Amniotic epithelial cell (primary cell): ENCODE measurements at regions not wholly inside any gene's neighbourhood (a gene's known extent, or its start where the extent isn't known, plus 50 kb on each side); places are given as distances from the start of the nearest gene placed in this dataset.

ENCODE experiments used
- DNase-seq: peaks from one replicate; pipeline ENCODE4 v3.0.0-alpha.2; 2010; ENCODE audit warnings: low read depth

DNA sequence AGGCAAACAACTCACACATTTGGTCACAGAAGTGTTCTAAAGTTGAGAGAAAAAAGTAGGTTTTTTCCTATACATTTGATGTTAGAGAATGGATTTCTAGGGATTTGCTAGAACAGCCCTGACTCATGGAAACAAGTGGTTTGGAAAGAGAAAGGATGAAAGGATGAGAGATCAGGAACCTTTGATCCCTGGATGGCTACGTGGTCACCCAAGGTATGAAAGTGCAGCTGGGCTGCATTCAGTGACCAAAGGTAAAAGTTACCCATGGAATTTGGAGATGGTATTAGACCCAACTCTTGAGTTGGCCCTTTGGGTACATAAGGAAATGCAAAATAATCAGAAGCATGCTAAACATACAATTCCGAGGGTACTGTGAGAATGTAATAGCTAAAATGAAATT lies 61.3 kb upstream of the SPIN1 start:
- DNase-seq = no peak

DNA sequence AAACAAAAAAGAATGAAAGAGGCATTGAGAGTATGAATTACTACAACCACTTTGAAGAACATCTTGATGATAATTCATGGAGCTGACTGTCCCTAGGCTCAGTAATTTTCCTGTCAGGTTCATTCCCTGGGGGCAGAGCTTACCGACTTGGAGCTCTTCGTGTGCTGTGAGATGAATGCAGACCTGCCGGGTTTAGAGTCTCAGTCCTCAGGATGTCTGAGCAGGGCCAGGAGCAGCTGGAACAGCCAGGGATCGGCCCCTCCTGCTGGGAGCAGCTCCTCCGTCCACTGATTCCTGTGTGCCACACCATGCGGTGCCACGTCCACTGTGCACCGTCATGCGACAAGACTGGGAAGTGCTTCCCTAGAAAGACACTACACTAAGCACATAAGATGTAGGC lies 62.2 kb upstream of the SPIN1 start:
- DNase-seq = no peak

GRCh38 chr9:88322906-88323566 lies 65.2 kb upstream of the SPIN1 start:
- peak; percentile 50 for DNase-seq

DNA sequence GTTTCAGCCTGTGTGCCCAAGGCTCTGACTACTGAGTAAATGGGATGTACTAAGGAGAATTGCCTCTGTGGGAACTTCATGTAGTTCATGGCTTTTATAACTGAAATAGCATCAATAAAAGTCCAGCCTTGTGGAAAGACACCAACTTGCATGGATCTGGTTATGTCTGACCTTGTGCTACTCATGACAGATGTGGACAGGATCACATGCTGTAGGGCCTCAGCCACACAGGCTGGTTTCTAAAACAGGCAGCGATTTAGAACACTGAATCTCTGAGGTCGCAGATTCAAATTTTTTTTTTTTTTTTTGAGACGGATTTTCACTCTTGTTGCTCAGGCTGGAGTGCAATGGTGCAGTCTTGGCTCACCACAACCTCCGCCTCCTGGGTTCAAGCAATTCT lies 66.5 kb upstream of the SPIN1 start:
- DNase-seq = no peak

GRCh38 chr9:88320748-88321415 lies 67.4 kb upstream of the SPIN1 start:
- no peak for DNase-seq

DNA sequence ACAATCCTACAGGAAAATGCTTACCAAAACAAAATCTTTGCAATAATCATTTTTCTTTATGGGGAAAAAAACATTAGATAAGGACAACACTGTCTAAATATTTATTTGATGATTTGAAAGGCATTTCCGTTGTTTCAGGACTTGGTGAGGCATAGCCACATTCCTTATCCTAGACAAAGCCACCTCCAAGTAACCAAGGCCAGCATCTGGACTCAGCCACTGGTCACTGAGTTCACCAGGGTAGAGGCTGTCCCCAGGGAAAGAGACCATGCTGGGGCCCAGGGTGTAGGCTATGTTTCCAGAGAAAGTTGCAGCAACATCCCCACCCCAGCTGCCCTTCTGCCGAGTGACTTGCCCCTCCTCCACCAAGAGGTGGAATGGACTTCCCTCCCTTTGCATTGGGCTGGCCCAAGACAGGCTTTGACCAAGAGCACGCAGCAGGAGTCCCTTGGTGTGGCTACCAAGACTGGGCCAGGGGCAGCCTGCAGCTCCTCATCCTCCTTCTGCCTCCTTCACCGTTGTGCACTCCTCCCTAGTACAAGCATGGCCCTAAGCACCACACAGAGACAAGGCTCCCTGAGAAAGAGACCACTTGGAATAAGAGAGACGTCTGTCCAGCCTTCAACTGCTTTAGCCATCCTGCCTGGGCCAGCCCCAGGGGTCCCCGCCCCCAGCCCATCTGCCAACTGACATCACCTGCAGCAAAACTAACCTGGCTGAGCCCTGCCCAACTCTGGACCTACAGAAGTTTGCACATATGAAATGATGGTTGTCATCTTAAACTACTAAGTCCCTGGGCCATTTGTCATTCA lies 68.1 kb upstream of the SPIN1 start:
- DNase-seq = peak; percentile 26

- no peak for DNase-seq
Measured at GRCh38 chr9:88313364-88314220, 74.7 kb upstream of the SPIN1 start.

GRCh38 chr9:88312517-88313103 lies 75.6 kb upstream of the SPIN1 start:
- no peak for DNase-seq

GRCh38 chr9:88312045-88312444 lies 76.2 kb upstream of the SPIN1 start:
- no peak for DNase-seq

GRCh38 chr9:88310310-88310980 lies 77.8 kb upstream of the SPIN1 start:
- peak; percentile 16 for DNase-seq

GRCh38 chr9:88308831-88309560 lies 79.2 kb upstream of the SPIN1 start:
- DNase-seq = no peak

- no peak for DNase-seq
Measured at GRCh38 chr9:88307136-88307535, 81.1 kb upstream of the SPIN1 start.

- DNase-seq = peak; percentile 81
Measured at GRCh38 chr9:88303721-88304451, 84.4 kb upstream of the SPIN1 start.

DNA sequence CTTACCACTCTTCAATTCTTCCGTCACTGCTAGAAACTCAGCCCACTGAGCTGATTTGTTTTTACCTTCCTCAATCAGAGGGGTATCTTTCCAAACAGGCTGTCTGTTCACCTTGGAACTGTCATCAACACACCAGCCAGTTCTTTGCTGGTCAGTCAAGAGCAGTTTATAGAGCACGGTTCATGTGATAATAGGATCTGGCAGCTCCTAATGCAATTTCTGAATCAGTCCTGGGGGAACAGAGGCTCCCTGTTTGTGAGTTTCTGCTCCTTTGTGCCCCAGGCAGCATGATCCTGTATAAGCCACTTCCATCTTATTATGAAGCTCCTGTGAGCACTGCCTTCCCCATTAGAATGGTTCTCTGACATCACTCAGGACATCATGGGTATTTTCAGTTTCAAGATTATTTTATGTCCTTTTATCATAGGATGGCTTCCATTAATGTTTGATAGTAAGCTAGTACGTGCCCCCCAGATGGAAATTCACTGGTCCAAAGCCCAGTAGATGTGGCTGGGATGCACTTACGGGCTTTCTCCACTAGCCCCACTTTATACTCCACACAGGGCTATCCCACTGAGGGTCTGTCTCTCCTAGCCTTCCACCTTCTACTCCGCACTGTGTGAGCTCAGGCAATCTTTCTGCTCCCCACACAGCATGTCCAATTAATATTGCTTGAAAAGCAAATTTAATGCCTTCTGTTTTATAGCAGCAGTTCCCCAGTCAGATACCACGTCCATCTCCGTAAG lies 85.5 kb upstream of the SPIN1 start:
- DNase-seq = no peak

GRCh38 chr9:88300556-88300955 lies 87.7 kb upstream of the SPIN1 start:
- DNase-seq = no peak

DNA sequence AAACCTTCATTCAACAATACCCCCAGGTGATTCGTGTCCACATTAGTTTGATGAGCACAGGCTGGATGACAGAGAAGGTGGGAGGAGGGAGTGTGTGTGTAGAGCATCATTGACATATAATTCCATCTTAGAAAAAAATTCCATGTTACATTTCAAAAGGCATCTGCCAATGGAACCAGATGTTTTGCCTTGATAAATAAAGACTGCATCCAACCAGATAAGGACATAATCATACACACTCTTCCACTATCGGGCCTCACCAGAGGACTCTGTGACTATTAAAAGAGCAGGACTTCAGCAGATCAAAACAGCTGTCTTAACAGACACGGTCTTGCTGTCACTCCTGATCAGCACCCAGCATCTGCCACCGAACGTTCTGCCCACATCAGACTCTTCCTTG lies 96.4 kb upstream of the SPIN1 start:
- no peak for DNase-seq

DNA sequence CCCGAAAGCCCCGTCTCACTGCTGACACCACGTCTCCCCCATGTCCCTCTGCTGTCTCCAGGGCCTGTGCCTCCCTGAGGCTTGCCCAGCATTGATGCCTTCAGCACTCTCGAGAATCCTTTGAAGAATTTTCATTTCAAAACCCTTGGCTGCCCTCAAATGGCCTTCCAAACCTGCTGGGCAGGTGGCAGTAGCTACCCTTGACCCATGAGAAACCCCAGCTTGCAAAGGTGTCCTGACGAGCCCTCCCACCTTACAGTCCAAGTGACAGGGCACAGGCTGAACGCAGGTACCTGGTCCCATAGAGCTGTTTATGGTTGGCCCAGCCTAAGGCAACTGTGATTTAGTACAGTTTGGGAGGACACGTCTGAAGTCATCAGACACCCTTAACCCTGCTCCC lies 97.2 kb upstream of the SPIN1 start:
- no peak for DNase-seq

DNA sequence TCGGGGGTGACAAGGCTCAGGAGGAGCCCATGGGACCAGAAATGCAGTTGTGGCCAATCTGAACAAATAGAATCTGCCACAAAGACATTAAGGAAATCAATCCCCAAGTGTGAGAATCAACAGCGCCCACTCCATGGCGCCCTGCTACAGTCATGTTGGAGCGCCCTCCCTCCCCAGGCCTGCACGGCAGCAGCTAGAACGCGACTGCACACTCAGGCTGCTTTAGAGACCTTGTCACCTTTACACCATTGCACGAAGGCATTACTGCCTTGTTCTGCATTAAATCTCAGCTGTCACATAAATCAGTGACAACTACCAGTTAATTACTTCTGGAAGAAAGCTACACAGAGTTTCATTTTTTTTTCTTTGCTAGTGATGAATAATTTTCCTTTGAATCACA lies 98.7 kb upstream of the SPIN1 start:
- DNase-seq = no peak

- DNase-seq = no peak
Measured at GRCh38 chr9:88287972-88288371, 100.3 kb upstream of the SPIN1 start.
